ENCODE measurements at regions not wholly inside any gene's neighbourhood (a gene's known extent, or its start where the extent isn't known, plus 50 kb on each side); places are given as distances from the start of the nearest gene placed in this dataset.

DNA sequence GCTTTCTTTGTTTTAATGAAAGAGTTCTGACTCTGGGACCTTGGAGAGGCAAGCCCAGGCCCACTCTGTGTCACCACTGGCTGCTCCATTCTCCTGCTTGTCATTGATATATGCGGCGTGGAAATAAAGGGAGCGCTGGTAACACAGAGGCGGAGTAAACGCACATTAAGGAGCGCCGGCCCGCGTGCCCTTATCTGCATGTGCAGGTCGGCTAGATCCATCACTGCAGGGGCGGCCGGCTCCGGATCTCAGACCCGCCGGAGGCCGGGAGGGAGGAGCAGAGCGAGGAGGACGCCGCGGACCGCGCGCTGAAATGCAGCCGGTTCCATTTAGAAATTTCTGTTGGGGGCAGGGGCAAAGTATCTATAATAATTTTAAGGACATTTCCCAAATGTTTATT is 70.8 kb downstream of the MRPL36 start:
- TF ChIP-seq GLIS3 (CRISPR knock-in tag; IDR thresholded peaks at IDR 0.05) (no peak), ZNF70 (CRISPR knock-in tag; IDR thresholded peaks at IDR 0.05) (no peak), TSHZ2 (CRISPR knock-in tag; IDR thresholded peaks at IDR 0.05) (no peak), TOX (CRISPR knock-in tag; IDR thresholded peaks at IDR 0.05; ENCODE audit: borderline replicate concordance) (no peak)
